MM.1S (cell line): ENCODE measurements at regions not wholly inside any gene's neighbourhood (a gene's known extent, or its start where the extent isn't known, plus 50 kb on each side); places are given as distances from the start of the nearest gene placed in this dataset.

ENCODE experiments used
- EZH2 ChIP-seq: fragments of 300-600 bp; sonication (generic); optimal IDR thresholded peaks from 2 replicates; pipeline ENCODE3; 2017; ENCODE audit warnings: low read depth, mild to moderate bottlenecking, antibody characterized with exemption, low read length, mixed read lengths
- EZH2phosphoT487 ChIP-seq: fragments of 300-600 bp; sonication (generic); IDR thresholded peaks from 2 replicates; pipeline ENCODE4 v1.6.1; 2018; ENCODE audit warnings: antibody characterized with exemption, low read length
- TF ChIP-seq, protein P1 (sequence below): fragments of 300-600 bp; sonication (generic); IDR thresholded peaks from 2 replicates; pipeline ENCODE4 v1.5.1; 2016; ENCODE audit warnings: antibody characterized with exemption, low read length, mixed read lengths

DNA sequence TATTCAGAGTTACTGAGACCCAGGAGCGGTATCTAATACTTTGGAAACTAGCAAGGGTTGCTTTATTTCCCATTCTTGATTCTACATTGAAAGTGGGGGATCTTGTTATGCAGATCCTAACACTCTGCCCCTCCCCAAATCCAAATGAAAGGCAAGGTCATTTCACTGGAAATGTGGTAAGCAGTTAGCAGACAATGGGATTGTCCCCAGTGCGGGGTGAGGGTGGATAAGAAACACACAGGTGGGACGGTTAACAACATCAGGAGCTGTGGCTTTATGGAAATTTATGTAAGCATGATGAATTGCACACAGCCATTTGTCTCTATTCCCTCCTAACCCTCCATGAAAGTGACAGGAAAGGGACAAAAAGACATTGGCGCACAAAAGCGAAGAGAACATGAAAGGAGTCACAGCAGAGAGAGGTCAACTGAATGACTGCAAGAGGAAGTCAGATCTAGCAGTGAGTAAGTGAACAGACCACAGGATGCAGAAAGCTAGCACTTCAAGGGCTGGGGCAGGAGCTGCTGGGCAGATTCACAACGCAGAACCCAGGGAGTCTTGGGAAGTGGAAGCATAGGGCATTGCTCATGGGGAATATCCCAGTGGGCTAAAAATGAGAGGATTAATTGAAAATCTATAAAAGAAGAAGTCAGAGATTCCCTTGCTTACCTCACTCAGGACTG, 184.4 kb downstream of the HSD17B3 start:
- TF ChIP-seq, protein P1, sequence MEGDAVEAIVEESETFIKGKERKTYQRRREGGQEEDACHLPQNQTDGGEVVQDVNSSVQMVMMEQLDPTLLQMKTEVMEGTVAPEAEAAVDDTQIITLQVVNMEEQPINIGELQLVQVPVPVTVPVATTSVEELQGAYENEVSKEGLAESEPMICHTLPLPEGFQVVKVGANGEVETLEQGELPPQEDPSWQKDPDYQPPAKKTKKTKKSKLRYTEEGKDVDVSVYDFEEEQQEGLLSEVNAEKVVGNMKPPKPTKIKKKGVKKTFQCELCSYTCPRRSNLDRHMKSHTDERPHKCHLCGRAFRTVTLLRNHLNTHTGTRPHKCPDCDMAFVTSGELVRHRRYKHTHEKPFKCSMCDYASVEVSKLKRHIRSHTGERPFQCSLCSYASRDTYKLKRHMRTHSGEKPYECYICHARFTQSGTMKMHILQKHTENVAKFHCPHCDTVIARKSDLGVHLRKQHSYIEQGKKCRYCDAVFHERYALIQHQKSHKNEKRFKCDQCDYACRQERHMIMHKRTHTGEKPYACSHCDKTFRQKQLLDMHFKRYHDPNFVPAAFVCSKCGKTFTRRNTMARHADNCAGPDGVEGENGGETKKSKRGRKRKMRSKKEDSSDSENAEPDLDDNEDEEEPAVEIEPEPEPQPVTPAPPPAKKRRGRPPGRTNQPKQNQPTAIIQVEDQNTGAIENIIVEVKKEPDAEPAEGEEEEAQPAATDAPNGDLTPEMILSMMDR = no peak
- TF ChIP-seq EZH2 = no peak
- TF ChIP-seq EZH2phosphoT487 = no peak
